Karpas-422 (cell line): ENCODE measurements at regions not wholly inside any gene's neighbourhood (a gene's known extent, or its start where the extent isn't known, plus 50 kb on each side); places are given as distances from the start of the nearest gene placed in this dataset.

ENCODE experiments used
- DNase-seq: peaks from one replicate; pipeline ENCODE4 v3.0.0-alpha.2; 2015
- H2AFZ ChIP-seq: fragments of 200-600 bp; sonication (generic); 2 replicates; pipeline ENCODE4 v1.6.1; 2014; ENCODE audit warnings: antibody characterized with exemption, low read length, mixed read lengths
- H3K27ac ChIP-seq: fragments of 200-600 bp; sonication (generic); 2 replicates; pipeline ENCODE4 v1.5.1; 2014; ENCODE audit warnings: mild to moderate bottlenecking, low read length, moderate library complexity
- H3K27me3 ChIP-seq: fragments of 200-600 bp; sonication (generic); 2 replicates; pipeline ENCODE4 v1.6.1; 2014; ENCODE audit warnings: low read length, mixed read lengths
- H3K36me3 ChIP-seq: fragments of 200-600 bp; sonication (generic); 2 replicates; pipeline ENCODE4 v1.6.1; 2014; ENCODE audit warnings: low read length, mixed read lengths; ENCODE audit not compliant: insufficient read depth
- H3K4me1 ChIP-seq: fragments of 200-600 bp; sonication (generic); 2 replicates; pipeline ENCODE4 v1.6.1; 2014; ENCODE audit warnings: mild to moderate bottlenecking, low read length, mixed read lengths
- H3K4me2 ChIP-seq: fragments of 200-600 bp; sonication (generic); 2 replicates; pipeline ENCODE4 v1.6.1; 2014; ENCODE audit warnings: low read length, low read depth, mild to moderate bottlenecking; ENCODE audit not compliant: poor library complexity, severe bottlenecking
- H3K4me3 ChIP-seq: fragments of 200-600 bp; sonication (generic); 2 replicates; pipeline ENCODE4 v1.5.1; 2014; ENCODE audit warnings: mild to moderate bottlenecking, antibody characterized with exemption, low read length, mixed read lengths
- H3K79me2 ChIP-seq: fragments of 200-600 bp; sonication (generic); 2 replicates; pipeline ENCODE4 v1.6.1; 2014; ENCODE audit warnings: mild to moderate bottlenecking, low read length, mixed read lengths
- H3K9ac ChIP-seq: fragments of 200-600 bp; sonication (generic); 2 replicates; pipeline ENCODE4 v1.6.0; 2014; ENCODE audit warnings: low read length
- H3K9me2 ChIP-seq: fragments of 200-600 bp; sonication (generic), shearing (Covaris generic); replicated peaks from 2 replicates; pipeline ENCODE4 v1.6.0; 2014; ENCODE audit warnings: mild to moderate bottlenecking, low read length, moderate library complexity; ENCODE audit not compliant: insufficient read depth
- H3K9me3 ChIP-seq: fragments of 300-700, 200-600 bp; sonication (generic); 2 replicates; pipeline ENCODE4 v1.6.1; 2014; ENCODE audit warnings: low read length, mixed read lengths
- H4K20me1 ChIP-seq: fragments of 200-600 bp; sonication (generic); 2 replicates; pipeline ENCODE4 v1.6.1; 2014; ENCODE audit warnings: mild to moderate bottlenecking, antibody characterized with exemption, low read length, low read depth; ENCODE audit not compliant: insufficient read depth

- DNase-seq: no peak
- no peaks in the 10 kb centered on the region for H3K27me3 ChIP-seq
Measured at GRCh38 chr9:3708751-3709150, 182.9 kb upstream of the RFX3 start.

GRCh38 chr9:3704890-3705289 is 179.1 kb upstream of the RFX3 start:
- no peaks in the 10 kb centered on the region for H3K9me2 ChIP-seq
- no peaks in the 10 kb centered on the region for H4K20me1 ChIP-seq
- H3K79me2 ChIP-seq: no peaks in the 10 kb centered on the region
- no peaks in the 10 kb centered on the region for H3K9me3 ChIP-seq
- no peak overlapping the region for H2AFZ ChIP-seq
- no peaks in the 10 kb centered on the region for H3K36me3 ChIP-seq
- H3K27me3 ChIP-seq: no peaks in the 10 kb centered on the region
- H3K4me3 ChIP-seq: no peak overlapping the region
- no peak for DNase-seq
- H3K4me1 ChIP-seq: no peaks in the 10 kb centered on the region
- no peak overlapping the region for H3K27ac ChIP-seq
- no peak overlapping the region for H3K9ac ChIP-seq
- no peak overlapping the region for H3K4me2 ChIP-seq

More at GRCh38 chr9:3708751-3709150, 182.9 kb upstream of the RFX3 start:
- no peaks in the 10 kb centered on the region for H4K20me1 ChIP-seq
- no peaks in the 10 kb centered on the region for H3K4me1 ChIP-seq
- H3K36me3 ChIP-seq: no peaks in the 10 kb centered on the region
- no peak overlapping the region for H3K4me2 ChIP-seq
- H3K9ac ChIP-seq: no peak overlapping the region
- H3K79me2 ChIP-seq: no peaks in the 10 kb centered on the region
- no peak overlapping the region for H3K27ac ChIP-seq
- no peak overlapping the region for H2AFZ ChIP-seq
- no peak overlapping the region for H3K4me3 ChIP-seq
- H3K9me3 ChIP-seq: no peaks in the 10 kb centered on the region
- no peaks in the 10 kb centered on the region for H3K9me2 ChIP-seq

GRCh38 chr9:3700772-3701171 is 175.0 kb upstream of the RFX3 start:
- H3K9ac ChIP-seq: no peak overlapping the region
- no peaks in the 10 kb centered on the region for H4K20me1 ChIP-seq
- no peak overlapping the region for H2AFZ ChIP-seq
- no peaks in the 10 kb centered on the region for H3K36me3 ChIP-seq
- H3K9me2 ChIP-seq: no peaks in the 10 kb centered on the region
- H3K4me1 ChIP-seq: no peaks in the 10 kb centered on the region
- no peaks in the 10 kb centered on the region for H3K79me2 ChIP-seq
- H3K4me2 ChIP-seq: no peak overlapping the region
- H3K27ac ChIP-seq: no peak overlapping the region
- no peaks in the 10 kb centered on the region for H3K27me3 ChIP-seq
- DNase-seq: no peak
- H3K4me3 ChIP-seq: no peak overlapping the region
- H3K9me3 ChIP-seq: no peaks in the 10 kb centered on the region

GRCh38 chr9:3699883-3700282 is 174.1 kb upstream of the RFX3 start:
- Histone ChIP-seq H3K4me3 (no peak overlapping the region), H3K4me1 (no peaks in the 10 kb centered on the region), H4K20me1 (no peaks in the 10 kb centered on the region), H3K79me2 (no peaks in the 10 kb centered on the region), H3K4me2 (no peak overlapping the region), H3K9ac (no peak overlapping the region), H3K27me3 (no peaks in the 10 kb centered on the region), H3K9me2 (no peaks in the 10 kb centered on the region), H3K36me3 (no peaks in the 10 kb centered on the region), H3K27ac (no peak overlapping the region), H2AFZ (no peak overlapping the region), H3K9me3 (no peaks in the 10 kb centered on the region)
- no peak for DNase-seq

GRCh38 chr9:3698531-3698930 is 172.7 kb upstream of the RFX3 start:
- no peak overlapping the region for H3K4me2 ChIP-seq
- H3K9ac ChIP-seq: no peak overlapping the region
- peaks cover 8% of the 10 kb centered on the region for H3K4me1 ChIP-seq
- no peaks in the 10 kb centered on the region for H3K27me3 ChIP-seq
- H3K79me2 ChIP-seq: no peaks in the 10 kb centered on the region
- no peak overlapping the region for H3K27ac ChIP-seq
- H4K20me1 ChIP-seq: no peaks in the 10 kb centered on the region
- no peak overlapping the region for H3K4me3 ChIP-seq
- no peaks in the 10 kb centered on the region for H3K9me2 ChIP-seq
- no peak for DNase-seq
- H2AFZ ChIP-seq: no peak overlapping the region
- H3K36me3 ChIP-seq: no peaks in the 10 kb centered on the region
- H3K9me3 ChIP-seq: no peaks in the 10 kb centered on the region

GRCh38 chr9:3698076-3698475 is 172.3 kb upstream of the RFX3 start:
- Histone ChIP-seq H3K79me2 (no peaks in the 10 kb centered on the region), H3K9me2 (no peaks in the 10 kb centered on the region), H3K9ac (no peak overlapping the region), H4K20me1 (no peaks in the 10 kb centered on the region), H3K4me2 (no peak overlapping the region), H3K9me3 (no peaks in the 10 kb centered on the region), H3K27ac (no peak overlapping the region), H3K27me3 (no peaks in the 10 kb centered on the region), H3K4me3 (no peak overlapping the region), H3K36me3 (no peaks in the 10 kb centered on the region), H2AFZ (no peak overlapping the region), H3K4me1 (peaks cover 12% of the 10 kb centered on the region)
- no peak for DNase-seq

GRCh38 chr9:3696368-3696767 is 170.6 kb upstream of the RFX3 start:
- Histone ChIP-seq H3K4me1 (peaks cover 12% of the 10 kb centered on the region), H2AFZ (no peak overlapping the region), H3K4me3 (no peak overlapping the region), H3K27ac (no peak overlapping the region), H3K27me3 (no peaks in the 10 kb centered on the region), H3K36me3 (no peaks in the 10 kb centered on the region), H3K4me2 (no peak overlapping the region), H3K9ac (no peak overlapping the region), H3K9me2 (no peaks in the 10 kb centered on the region), H3K79me2 (no peaks in the 10 kb centered on the region), H3K9me3 (no peaks in the 10 kb centered on the region), H4K20me1 (no peaks in the 10 kb centered on the region)
- DNase-seq: no peak

- Histone ChIP-seq H3K27me3 (no peaks in the 10 kb centered on the region), H3K9me2 (no peaks in the 10 kb centered on the region), H3K27ac (no peak overlapping the region), H3K9me3 (no peaks in the 10 kb centered on the region), H3K9ac (no peak overlapping the region), H3K79me2 (no peaks in the 10 kb centered on the region), H3K36me3 (no peaks in the 10 kb centered on the region), H3K4me1 (peaks cover 12% of the 10 kb centered on the region), H2AFZ (no peak overlapping the region), H4K20me1 (no peaks in the 10 kb centered on the region), H3K4me2 (no peak overlapping the region), H3K4me3 (no peak overlapping the region)
- DNase-seq: no peak
Measured at GRCh38 chr9:3692606-3693005, 166.8 kb upstream of the RFX3 start.

- H3K9me3 ChIP-seq: no peaks in the 10 kb centered on the region
- no peak for DNase-seq
- no peak overlapping the region for H3K4me3 ChIP-seq
- H3K9ac ChIP-seq: no peak overlapping the region
- no peaks in the 10 kb centered on the region for H3K27me3 ChIP-seq
- no peaks in the 10 kb centered on the region for H3K36me3 ChIP-seq
- H3K9me2 ChIP-seq: no peaks in the 10 kb centered on the region
- no peak overlapping the region for H3K4me2 ChIP-seq
- H3K4me1 ChIP-seq: peaks cover 12% of the 10 kb centered on the region
- H3K27ac ChIP-seq: no peak overlapping the region
- H4K20me1 ChIP-seq: no peaks in the 10 kb centered on the region
- H2AFZ ChIP-seq: no peak overlapping the region
- H3K79me2 ChIP-seq: no peaks in the 10 kb centered on the region
Measured at GRCh38 chr9:3689555-3689954, 163.8 kb upstream of the RFX3 start.
